ENCODE measurements at regions not wholly inside any gene's neighbourhood (a gene's known extent, or its start where the extent isn't known, plus 50 kb on each side); places are given as distances from the start of the nearest gene placed in this dataset.
"Not testable (repeated sequence)": the region's sequence is repeated elsewhere in the genome, so short reads cannot be mapped to it uniquely, and the experiment has no call there.

GRCh38 chr12:25615119-25615518, 62.0 kb upstream of the LMNTD1 start:
- CTCF ChIA-PET = interaction anchor here (0.6 kb wide), 1 partner anchor 21 kb away, joined by 3 read pairs; no protein-coding TSS in a partner anchor
- H3K36me3 Mint-ChIP-seq (ENCODE audit: low read depth) = no peaks in the 10 kb centered on the region
- H3K4me3 Mint-ChIP-seq = no peak overlapping the region
- H3K27me3 Mint-ChIP-seq = no peaks in the 10 kb centered on the region
- no peak overlapping the region for H3K27ac Mint-ChIP-seq
- DNase-seq = no peak
- POLR2A ChIA-PET = no interaction called here
- no peak for ATAC-seq
- H3K9me3 Mint-ChIP-seq (ENCODE audit: low read depth) = no peaks in the 10 kb centered on the region
- intact Hi-C loops (cut with DNase I, micrococcal nuclease) = no loop called here
- H3K4me1 Mint-ChIP-seq = no peaks in the 10 kb centered on the region

- intact Hi-C loops (cut with DNase I, micrococcal nuclease) = no loop called here
- no peaks in the 10 kb centered on the region for H3K27me3 Mint-ChIP-seq
- H3K27ac Mint-ChIP-seq = no peak overlapping the region
- H3K9me3 Mint-ChIP-seq (ENCODE audit: low read depth) = no peaks in the 10 kb centered on the region
- H3K4me3 Mint-ChIP-seq = no peak overlapping the region
- no peak for DNase-seq
- H3K4me1 Mint-ChIP-seq = peaks cover 5% of the 10 kb centered on the region
- no peak for ATAC-seq
- ChIA-PET POLR2A (no interaction called here), CTCF (no interaction called here)
- no peaks in the 10 kb centered on the region for H3K36me3 Mint-ChIP-seq (ENCODE audit: low read depth)
Measured at GRCh38 chr12:25616286-25616685, 63.2 kb upstream of the LMNTD1 start.

GRCh38 chr12:25617991-25618390, 64.9 kb upstream of the LMNTD1 start:
- no peak overlapping the region for H3K4me3 Mint-ChIP-seq
- no peaks in the 10 kb centered on the region for H3K27me3 Mint-ChIP-seq
- no peaks in the 10 kb centered on the region for H3K36me3 Mint-ChIP-seq (ENCODE audit: low read depth)
- H3K9me3 Mint-ChIP-seq (ENCODE audit: low read depth) = no peaks in the 10 kb centered on the region
- CTCF ChIA-PET = no interaction called here
- no peak overlapping the region for H3K27ac Mint-ChIP-seq
- POLR2A ChIA-PET = no interaction called here
- intact Hi-C loops (cut with DNase I, micrococcal nuclease) = no loop called here
- ATAC-seq = no peak
- no peak for DNase-seq
- peaks cover 5% of the 10 kb centered on the region for H3K4me1 Mint-ChIP-seq

GRCh38 chr12:25623816-25624215, 70.7 kb upstream of the LMNTD1 start:
- H3K36me3 Mint-ChIP-seq (ENCODE audit: low read depth) = no peaks in the 10 kb centered on the region
- no peak overlapping the region for H3K4me3 Mint-ChIP-seq
- H3K27me3 Mint-ChIP-seq = no peaks in the 10 kb centered on the region
- ATAC-seq (no peak), DNase-seq (no peak)
- CTCF ChIA-PET = no interaction called here
- POLR2A ChIA-PET = no interaction called here
- intact Hi-C loops (cut with DNase I, micrococcal nuclease) = no loop called here
- H3K9me3 Mint-ChIP-seq (ENCODE audit: low read depth) = no peaks in the 10 kb centered on the region
- H3K27ac Mint-ChIP-seq = no peak overlapping the region
- peaks cover 7% of the 10 kb centered on the region for H3K4me1 Mint-ChIP-seq

- Mint-ChIP-seq H3K27ac (no peak overlapping the region), H3K4me3 (no peak overlapping the region), H3K4me1 (peaks cover 7% of the 10 kb centered on the region), H3K36me3 (ENCODE audit: low read depth) (no peaks in the 10 kb centered on the region), H3K9me3 (ENCODE audit: low read depth) (no peaks in the 10 kb centered on the region), H3K27me3 (no peaks in the 10 kb centered on the region)
- intact Hi-C loops (cut with DNase I, micrococcal nuclease) = no loop called here
- CTCF ChIA-PET = interaction anchor here (0.9 kb wide), 1 partner anchor 74 kb away, joined by 4 read pairs; no protein-coding TSS in a partner anchor
- POLR2A ChIA-PET = no interaction called here
- no peak for ATAC-seq
- DNase-seq = no peak
Measured at GRCh38 chr12:25625146-25625545, 72.1 kb upstream of the LMNTD1 start.

GRCh38 chr12:25629341-25629740, 76.3 kb upstream of the LMNTD1 start:
- H3K9me3 Mint-ChIP-seq (ENCODE audit: low read depth) = no peaks in the 10 kb centered on the region
- no peaks in the 10 kb centered on the region for H3K27me3 Mint-ChIP-seq
- no peak for DNase-seq
- no peaks in the 10 kb centered on the region for H3K36me3 Mint-ChIP-seq (ENCODE audit: low read depth)
- ChIA-PET POLR2A (no interaction called here), CTCF (interaction anchor here (0.6 kb wide), 1 partner anchor 211 kb away, joined by 3 read pairs; no protein-coding TSS in a partner anchor)
- no peak overlapping the region for H3K4me3 Mint-ChIP-seq
- peaks cover 8% of the 10 kb centered on the region for H3K4me1 Mint-ChIP-seq
- no peak for ATAC-seq
- no peak overlapping the region for H3K27ac Mint-ChIP-seq
- intact Hi-C loops (cut with DNase I, micrococcal nuclease) = no loop called here

GRCh38 chr12:25630735-25631515, 77.8 kb upstream of the LMNTD1 start:
- ATAC-seq; H3K27ac Mint-ChIP-seq; H3K4me1 Mint-ChIP-seq; CTCF ChIA-PET; H3K36me3 Mint-ChIP-seq (ENCODE audit: low read depth); H3K4me3 Mint-ChIP-seq; POLR2A ChIA-PET; H3K27me3 Mint-ChIP-seq; intact Hi-C loops (cut with DNase I, micrococcal nuclease); DNase-seq; H3K9me3 Mint-ChIP-seq (ENCODE audit: low read depth): not testable (repeated sequence)

- H3K4me1 Mint-ChIP-seq; H3K36me3 Mint-ChIP-seq (ENCODE audit: low read depth); H3K27ac Mint-ChIP-seq; H3K27me3 Mint-ChIP-seq; POLR2A ChIA-PET; H3K9me3 Mint-ChIP-seq (ENCODE audit: low read depth); CTCF ChIA-PET; H3K4me3 Mint-ChIP-seq; DNase-seq; intact Hi-C loops (cut with DNase I, micrococcal nuclease); ATAC-seq: not testable (repeated sequence)
Measured at GRCh38 chr12:25633149-25633548, 80.1 kb upstream of the LMNTD1 start.

- ChIA-PET CTCF (interaction anchor here (0.7 kb wide), 1 partner anchor 297 kb away, joined by 3 read pairs; no protein-coding TSS in a partner anchor), POLR2A (no interaction called here)
- peaks cover 4% of the 10 kb centered on the region for H3K9me3 Mint-ChIP-seq (ENCODE audit: low read depth)
- H3K4me1 Mint-ChIP-seq = peaks cover 6% of the 10 kb centered on the region
- no peak overlapping the region for H3K27ac Mint-ChIP-seq
- intact Hi-C loops (cut with DNase I, micrococcal nuclease) = no loop called here
- no peaks in the 10 kb centered on the region for H3K36me3 Mint-ChIP-seq (ENCODE audit: low read depth)
- no peak overlapping the region for H3K4me3 Mint-ChIP-seq
- ATAC-seq (no peak), DNase-seq (no peak)
- H3K27me3 Mint-ChIP-seq = no peaks in the 10 kb centered on the region
Measured at GRCh38 chr12:25637752-25638151, 84.7 kb upstream of the LMNTD1 start.

GRCh38 chr12:25639406-25639805, 86.3 kb upstream of the LMNTD1 start:
- H3K27ac Mint-ChIP-seq = no peak overlapping the region
- no peak for ATAC-seq
- POLR2A ChIA-PET = no interaction called here

GRCh38 chr12:25644979-25645378, 91.9 kb upstream of the LMNTD1 start:
- no peaks in the 10 kb centered on the region for H3K36me3 Mint-ChIP-seq (ENCODE audit: low read depth)
- ATAC-seq (no peak), DNase-seq (no peak)
- H3K9me3 Mint-ChIP-seq (ENCODE audit: low read depth) = no peaks in the 10 kb centered on the region
- intact Hi-C loops (cut with DNase I, micrococcal nuclease) = no loop called here
- no peaks in the 10 kb centered on the region for H3K4me1 Mint-ChIP-seq
- H3K4me3 Mint-ChIP-seq = no peak overlapping the region
- ChIA-PET CTCF (no interaction called here), POLR2A (no interaction called here)
- no peak overlapping the region for H3K27ac Mint-ChIP-seq
- no peaks in the 10 kb centered on the region for H3K27me3 Mint-ChIP-seq

More at GRCh38 chr12:25639406-25639805, 86.3 kb upstream of the LMNTD1 start:
- Mint-ChIP-seq H3K4me3 (no peak overlapping the region), H3K9me3 (ENCODE audit: low read depth) (peaks cover 4% of the 10 kb centered on the region), H3K27me3 (no peaks in the 10 kb centered on the region), H3K4me1 (no peaks in the 10 kb centered on the region), H3K36me3 (ENCODE audit: low read depth) (no peaks in the 10 kb centered on the region)
- intact Hi-C loops (cut with DNase I, micrococcal nuclease) = no loop called here
- CTCF ChIA-PET = no interaction called here
- no peak for DNase-seq

- Mint-ChIP-seq H3K27ac (no peak overlapping the region), H3K27me3 (no peaks in the 10 kb centered on the region), H3K4me3 (no peak overlapping the region), H3K9me3 (ENCODE audit: low read depth) (no peaks in the 10 kb centered on the region), H3K36me3 (ENCODE audit: low read depth) (no peaks in the 10 kb centered on the region), H3K4me1 (no peaks in the 10 kb centered on the region)
- POLR2A ChIA-PET = no interaction called here
- CTCF ChIA-PET = interaction anchor here (0.6 kb wide), 1 partner anchor 665 kb away, joined by 3 read pairs; no protein-coding TSS in a partner anchor
- no peak for ATAC-seq
- intact Hi-C loops (cut with DNase I, micrococcal nuclease) = no loop called here
- no peak for DNase-seq
Measured at GRCh38 chr12:25645427-25645826, 92.3 kb upstream of the LMNTD1 start.

Data from activated CD4-positive, alpha-beta T cell treated with anti-CD3 and anti-CD28 coated beads for 36 hours (primary cell).